ENCODE measurements at regions not wholly inside any gene's neighbourhood (a gene's known extent, or its start where the extent isn't known, plus 50 kb on each side); places are given as distances from the start of the nearest gene placed in this dataset.

GRCh38 chr1:240711020-240711419 is 99.1 kb upstream of the GREM2 start:
- TF ChIP-seq CTCF (IDR thresholded peaks at IDR 0.05; ENCODE audit: insufficient read depth, low read length) = no peak
- TF ChIP-seq POLR2AphosphoS5 (IDR thresholded peaks at IDR 0.05; ENCODE audit: low read depth) = no peak

Measured in HL-60 (cell line).